ENCODE measurements at regions not wholly inside any gene's neighbourhood (a gene's known extent, or its start where the extent isn't known, plus 50 kb on each side); places are given as distances from the start of the nearest gene placed in this dataset.
A peak's percentile ranks its signal among the peaks of the same experiment; 100 is the strongest.

GRCh38 chr12:60251091-60251490 lies 655.3 kb downstream of the SLC16A7 start:
- Histone ChIP-seq H3K4me2 (ENCODE audit: low read length) (no peak overlapping the region), H3K4me3 (ENCODE audit: low read length) (no peak overlapping the region), H2BK15ac (replicated peaks; ENCODE audit: low read depth) (no peak overlapping the region), H2AK5ac (ENCODE audit: low read length) (no peak overlapping the region), H3K18ac (ENCODE audit: low read length) (no peak overlapping the region), H3K36me3 (ENCODE audit: control insufficient read depth, insufficient read depth, low read length) (no peaks in the 10 kb centered on the region), H2BK120ac (ENCODE audit: low read depth, low read length) (no peak overlapping the region), H3K79me2 (ENCODE audit: control insufficient read depth, insufficient read depth, low read length) (no peaks in the 10 kb centered on the region), H3K79me1 (ENCODE audit: low read length) (no peaks in the 10 kb centered on the region), H2BK5ac (ENCODE audit: low read length) (no peak overlapping the region), H3K27ac (ENCODE audit: low read depth, low read length) (no peak overlapping the region), H4K5ac (ENCODE audit: low read length) (no peak overlapping the region), H3K4me1 (ENCODE audit: control insufficient read depth, low read depth, low read length) (no peaks in the 10 kb centered on the region), H3K9ac (ENCODE audit: low read length) (no peak overlapping the region), H3K27me3 (ENCODE audit: insufficient read depth, low read length, poor library complexity) (no peaks in the 10 kb centered on the region), H3K4ac (ENCODE audit: low read depth, low read length) (no peak overlapping the region), H4K8ac (ENCODE audit: low read depth, low read length) (no peak overlapping the region), H3K23ac (ENCODE audit: low read length) (no peak overlapping the region), H3K56ac (ENCODE audit: low read length) (no peak overlapping the region)
- DNase-seq = no peak
- no CpG with 5 or more reads among the region's 3 CpGs for WGBS (ENCODE audit: extremely low coverage, insufficient coverage, low lambda C conversion rate)

DNA sequence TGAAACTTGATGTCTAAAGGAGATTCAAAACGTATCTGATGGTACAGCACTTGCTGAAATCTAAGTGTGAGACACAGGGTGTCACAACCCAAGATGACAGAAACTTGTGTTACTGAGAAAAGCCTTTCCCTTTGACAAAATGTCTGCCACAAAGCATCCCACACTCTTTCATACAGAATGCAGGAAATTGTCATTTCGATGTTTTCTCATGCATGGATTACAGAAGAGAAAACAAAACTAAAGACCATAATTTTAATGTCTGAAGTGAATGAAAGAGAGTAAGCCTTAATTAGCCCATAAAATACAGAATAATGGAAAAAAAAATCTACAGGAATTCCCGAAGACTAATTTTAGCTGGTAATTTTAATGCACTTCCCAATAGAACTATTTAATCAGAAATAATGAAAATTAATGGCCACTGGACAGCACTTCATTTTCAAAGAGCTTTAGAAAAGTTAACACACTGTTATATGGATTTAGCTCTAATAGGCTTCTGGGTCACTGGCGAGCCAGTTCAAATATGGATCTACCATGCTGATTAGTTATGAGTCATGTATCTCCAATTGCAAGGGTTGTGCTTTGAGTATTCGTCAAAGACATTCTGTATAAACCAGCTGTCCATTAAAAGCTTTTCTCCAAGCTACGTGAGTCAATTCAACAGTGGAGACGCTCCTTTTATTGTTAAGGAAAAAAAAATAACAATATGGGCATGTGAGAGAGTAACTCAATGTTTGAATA lies 656.7 kb downstream of the SLC16A7 start:
- H3K4me3 ChIP-seq (ENCODE audit: low read length) = no peak overlapping the region
- H2BK5ac ChIP-seq (ENCODE audit: low read length) = no peak overlapping the region
- H3K9ac ChIP-seq (ENCODE audit: low read length) = no peak overlapping the region
- no peak overlapping the region for H2BK120ac ChIP-seq (ENCODE audit: low read depth, low read length)
- DNase-seq = no peak
- H3K4ac ChIP-seq (ENCODE audit: low read depth, low read length) = no peak overlapping the region
- H4K8ac ChIP-seq (ENCODE audit: low read depth, low read length) = no peak overlapping the region
- no peak overlapping the region for H3K27ac ChIP-seq (ENCODE audit: low read depth, low read length)
- no peak overlapping the region for H3K56ac ChIP-seq (ENCODE audit: low read length)
- H3K27me3 ChIP-seq (ENCODE audit: insufficient read depth, low read length, poor library complexity) = no peaks in the 10 kb centered on the region
- no peak overlapping the region for H3K23ac ChIP-seq (ENCODE audit: low read length)
- no peaks in the 10 kb centered on the region for H3K4me1 ChIP-seq (ENCODE audit: control insufficient read depth, low read depth, low read length)
- no peak overlapping the region for H3K18ac ChIP-seq (ENCODE audit: low read length)
- H2AK5ac ChIP-seq (ENCODE audit: low read length) = no peak overlapping the region
- no peak overlapping the region for H4K5ac ChIP-seq (ENCODE audit: low read length)
- no CpG with 5 or more reads among the region's 7 CpGs for WGBS (ENCODE audit: extremely low coverage, insufficient coverage, low lambda C conversion rate)
- no peak overlapping the region for H3K4me2 ChIP-seq (ENCODE audit: low read length)
- no peak overlapping the region for H2BK15ac ChIP-seq (replicated peaks; ENCODE audit: low read depth)
- H3K79me2 ChIP-seq (ENCODE audit: control insufficient read depth, insufficient read depth, low read length) = no peaks in the 10 kb centered on the region
- no peaks in the 10 kb centered on the region for H3K36me3 ChIP-seq (ENCODE audit: control insufficient read depth, insufficient read depth, low read length)
- no peaks in the 10 kb centered on the region for H3K79me1 ChIP-seq (ENCODE audit: low read length)

- no peak overlapping the region for H3K23ac ChIP-seq (ENCODE audit: low read length)
- H3K9ac ChIP-seq (ENCODE audit: low read length) = no peak overlapping the region
- H2AK5ac ChIP-seq (ENCODE audit: low read length) = no peak overlapping the region
- no peaks in the 10 kb centered on the region for H3K79me1 ChIP-seq (ENCODE audit: low read length)
- whole genome bisulfite sequencing (ENCODE audit: extremely low coverage, insufficient coverage, low lambda C conversion rate) = 100% methylated on average over 1 of the region's 1 CpG
- no peaks in the 10 kb centered on the region for H3K4me1 ChIP-seq (ENCODE audit: control insufficient read depth, low read depth, low read length)
- no peaks in the 10 kb centered on the region for H3K79me2 ChIP-seq (ENCODE audit: control insufficient read depth, insufficient read depth, low read length)
- no peak for DNase-seq
- no peak overlapping the region for H2BK5ac ChIP-seq (ENCODE audit: low read length)
- H3K4me2 ChIP-seq (ENCODE audit: low read length) = no peak overlapping the region
- H3K4ac ChIP-seq (ENCODE audit: low read depth, low read length) = no peak overlapping the region
- H3K56ac ChIP-seq (ENCODE audit: low read length) = no peak overlapping the region
- no peak overlapping the region for H2BK120ac ChIP-seq (ENCODE audit: low read depth, low read length)
- H3K4me3 ChIP-seq (ENCODE audit: low read length) = no peak overlapping the region
- H2BK15ac ChIP-seq (replicated peaks; ENCODE audit: low read depth) = no peak overlapping the region
- no peaks in the 10 kb centered on the region for H3K27me3 ChIP-seq (ENCODE audit: insufficient read depth, low read length, poor library complexity)
- H4K8ac ChIP-seq (ENCODE audit: low read depth, low read length) = no peak overlapping the region
- no peak overlapping the region for H3K18ac ChIP-seq (ENCODE audit: low read length)
- no peaks in the 10 kb centered on the region for H3K36me3 ChIP-seq (ENCODE audit: control insufficient read depth, insufficient read depth, low read length)
- no peak overlapping the region for H3K27ac ChIP-seq (ENCODE audit: low read depth, low read length)
- no peak overlapping the region for H4K5ac ChIP-seq (ENCODE audit: low read length)
Measured at GRCh38 chr12:60255044-60255443, 659.2 kb downstream of the SLC16A7 start.

- DNase-seq = peak; percentile 73
- no peak overlapping the region for H3K27ac ChIP-seq (ENCODE audit: low read depth, low read length)
- no CpG with 5 or more reads among the region's 1 CpG for WGBS (ENCODE audit: extremely low coverage, insufficient coverage, low lambda C conversion rate)
Measured at GRCh38 chr12:60257063-60257462, 661.2 kb downstream of the SLC16A7 start.

DNA sequence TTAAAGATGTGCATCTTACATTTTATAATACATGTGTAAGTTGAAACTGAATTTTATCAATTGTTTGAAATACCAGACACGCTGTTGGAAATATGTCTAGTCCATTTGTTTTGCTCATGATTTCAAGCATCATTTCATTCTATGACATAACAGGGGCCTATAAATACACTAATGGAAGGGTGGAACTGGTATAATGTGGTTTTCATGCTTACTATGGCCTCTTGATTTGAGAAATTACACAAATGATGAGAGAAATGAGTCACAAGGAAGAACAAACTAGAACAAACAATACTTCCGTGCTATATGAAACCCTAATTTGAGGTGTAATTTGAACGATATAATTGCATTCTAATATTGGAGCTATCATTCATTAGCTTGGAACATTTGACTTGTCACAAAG lies 663.4 kb downstream of the SLC16A7 start:
- no peak overlapping the region for H4K5ac ChIP-seq (ENCODE audit: low read length)
- no peaks in the 10 kb centered on the region for H3K36me3 ChIP-seq (ENCODE audit: control insufficient read depth, insufficient read depth, low read length)
- H2AK5ac ChIP-seq (ENCODE audit: low read length) = no peak overlapping the region
- H3K79me2 ChIP-seq (ENCODE audit: control insufficient read depth, insufficient read depth, low read length) = no peaks in the 10 kb centered on the region
- no peak overlapping the region for H3K4me2 ChIP-seq (ENCODE audit: low read length)
- no peak overlapping the region for H3K23ac ChIP-seq (ENCODE audit: low read length)
- H4K8ac ChIP-seq (ENCODE audit: low read depth, low read length) = no peak overlapping the region
- DNase-seq = no peak
- no peaks in the 10 kb centered on the region for H3K27me3 ChIP-seq (ENCODE audit: insufficient read depth, low read length, poor library complexity)
- no CpG with 5 or more reads among the region's 3 CpGs for WGBS (ENCODE audit: extremely low coverage, insufficient coverage, low lambda C conversion rate)
- no peak overlapping the region for H3K9ac ChIP-seq (ENCODE audit: low read length)
- no peak overlapping the region for H3K56ac ChIP-seq (ENCODE audit: low read length)
- H3K18ac ChIP-seq (ENCODE audit: low read length) = no peak overlapping the region
- H3K4me1 ChIP-seq (ENCODE audit: control insufficient read depth, low read depth, low read length) = no peaks in the 10 kb centered on the region
- no peak overlapping the region for H2BK5ac ChIP-seq (ENCODE audit: low read length)
- no peak overlapping the region for H3K4ac ChIP-seq (ENCODE audit: low read depth, low read length)
- no peaks in the 10 kb centered on the region for H3K79me1 ChIP-seq (ENCODE audit: low read length)
- H2BK120ac ChIP-seq (ENCODE audit: low read depth, low read length) = no peak overlapping the region
- no peak overlapping the region for H3K4me3 ChIP-seq (ENCODE audit: low read length)
- no peak overlapping the region for H2BK15ac ChIP-seq (replicated peaks; ENCODE audit: low read depth)
- no peak overlapping the region for H3K27ac ChIP-seq (ENCODE audit: low read depth, low read length)

More at GRCh38 chr12:60257063-60257462, 661.2 kb downstream of the SLC16A7 start:
- H3K23ac ChIP-seq (ENCODE audit: low read length) = no peak overlapping the region
- no peaks in the 10 kb centered on the region for H3K79me1 ChIP-seq (ENCODE audit: low read length)
- H3K4me3 ChIP-seq (ENCODE audit: low read length) = no peak overlapping the region
- H3K4ac ChIP-seq (ENCODE audit: low read depth, low read length) = no peak overlapping the region
- H2BK15ac ChIP-seq (replicated peaks; ENCODE audit: low read depth) = no peak overlapping the region
- H4K5ac ChIP-seq (ENCODE audit: low read length) = no peak overlapping the region
- no peak overlapping the region for H3K9ac ChIP-seq (ENCODE audit: low read length)
- H3K79me2 ChIP-seq (ENCODE audit: control insufficient read depth, insufficient read depth, low read length) = no peaks in the 10 kb centered on the region
- H3K27me3 ChIP-seq (ENCODE audit: insufficient read depth, low read length, poor library complexity) = no peaks in the 10 kb centered on the region
- no peaks in the 10 kb centered on the region for H3K4me1 ChIP-seq (ENCODE audit: control insufficient read depth, low read depth, low read length)
- H4K8ac ChIP-seq (ENCODE audit: low read depth, low read length) = no peak overlapping the region
- H3K36me3 ChIP-seq (ENCODE audit: control insufficient read depth, insufficient read depth, low read length) = no peaks in the 10 kb centered on the region
- H3K18ac ChIP-seq (ENCODE audit: low read length) = no peak overlapping the region
- H3K4me2 ChIP-seq (ENCODE audit: low read length) = no peak overlapping the region
- H2AK5ac ChIP-seq (ENCODE audit: low read length) = no peak overlapping the region
- H3K56ac ChIP-seq (ENCODE audit: low read length) = no peak overlapping the region
- H2BK120ac ChIP-seq (ENCODE audit: low read depth, low read length) = no peak overlapping the region
- no peak overlapping the region for H2BK5ac ChIP-seq (ENCODE audit: low read length)

- H3K27ac ChIP-seq (ENCODE audit: low read depth, low read length) = no peak overlapping the region
- no peak overlapping the region for H4K5ac ChIP-seq (ENCODE audit: low read length)
- no peak overlapping the region for H2BK15ac ChIP-seq (replicated peaks; ENCODE audit: low read depth)
- no peak overlapping the region for H3K4ac ChIP-seq (ENCODE audit: low read depth, low read length)
- no peak overlapping the region for H3K4me2 ChIP-seq (ENCODE audit: low read length)
- H3K4me1 ChIP-seq (ENCODE audit: control insufficient read depth, low read depth, low read length) = no peaks in the 10 kb centered on the region
- WGBS (ENCODE audit: extremely low coverage, insufficient coverage, low lambda C conversion rate) = no CpG with 5 or more reads among the region's 4 CpGs
- H3K18ac ChIP-seq (ENCODE audit: low read length) = no peak overlapping the region
- no peak overlapping the region for H3K9ac ChIP-seq (ENCODE audit: low read length)
- no peak overlapping the region for H4K8ac ChIP-seq (ENCODE audit: low read depth, low read length)
- no peaks in the 10 kb centered on the region for H3K79me2 ChIP-seq (ENCODE audit: control insufficient read depth, insufficient read depth, low read length)
- H3K4me3 ChIP-seq (ENCODE audit: low read length) = no peak overlapping the region
- no peaks in the 10 kb centered on the region for H3K27me3 ChIP-seq (ENCODE audit: insufficient read depth, low read length, poor library complexity)
- H3K79me1 ChIP-seq (ENCODE audit: low read length) = no peaks in the 10 kb centered on the region
- H3K23ac ChIP-seq (ENCODE audit: low read length) = no peak overlapping the region
- DNase-seq = no peak
- no peak overlapping the region for H2BK5ac ChIP-seq (ENCODE audit: low read length)
- H3K36me3 ChIP-seq (ENCODE audit: control insufficient read depth, insufficient read depth, low read length) = no peaks in the 10 kb centered on the region
- H2AK5ac ChIP-seq (ENCODE audit: low read length) = no peak overlapping the region
- H2BK120ac ChIP-seq (ENCODE audit: low read depth, low read length) = no peak overlapping the region
- H3K56ac ChIP-seq (ENCODE audit: low read length) = no peak overlapping the region
Measured at GRCh38 chr12:60262378-60262777, 666.5 kb downstream of the SLC16A7 start.
